ENCODE measurements at regions not wholly inside any gene's neighbourhood (a gene's known extent, or its start where the extent isn't known, plus 50 kb on each side); places are given as distances from the start of the nearest gene placed in this dataset.
A peak's percentile ranks its signal among the peaks of the same experiment; 100 is the strongest.

DNA sequence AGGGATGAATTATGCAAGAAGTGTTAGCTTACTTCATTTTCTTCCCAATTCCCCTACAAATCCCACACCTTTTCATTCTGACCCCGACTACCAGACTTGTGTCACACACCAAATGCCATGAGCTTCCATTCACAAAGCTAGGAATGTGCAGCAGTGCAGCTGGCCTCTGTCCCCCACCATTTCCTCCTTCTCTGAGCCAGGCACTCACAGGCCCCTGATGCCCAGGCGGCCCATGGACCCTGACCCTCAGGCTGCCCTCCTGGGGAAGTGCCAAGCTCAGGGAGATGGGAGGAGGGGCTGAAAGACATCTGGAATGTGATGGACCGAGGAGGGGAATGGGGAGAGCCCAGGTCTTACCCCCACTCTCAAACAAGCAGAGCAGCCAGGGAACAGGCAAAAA, 67.0 kb upstream of the BCOR start:
- H3K36me3 ChIP-seq (ENCODE audit: insufficient read depth, low read length): no peaks in the 10 kb centered on the region
- H3K4me2 ChIP-seq (ENCODE audit: low read length): no peak overlapping the region
- H3K9me2 ChIP-seq (ENCODE audit: insufficient read depth, low read length): no peaks in the 10 kb centered on the region
- H3F3A ChIP-seq (ENCODE audit: insufficient read depth, low read length, poor library complexity, severe bottlenecking): no peaks in the 10 kb centered on the region
- TF ChIP-seq CTCF (IDR thresholded peaks at IDR 0.05; ENCODE audit: poor library complexity, severe bottlenecking) (no peak), SMC3 (conservative IDR thresholded peaks at IDR 0.05; ENCODE audit: poor library complexity) (no peak), EZH2 (IDR thresholded peaks at IDR 0.05; ENCODE audit: borderline replicate concordance, insufficient read depth, low read length, poor library complexity, severe bottlenecking) (no peak), EP300 (conservative IDR thresholded peaks at IDR 0.05; ENCODE audit: poor library complexity, severe bottlenecking) (no peak), POLR2AphosphoS5 (IDR thresholded peaks at IDR 0.05) (no peak), TAF1 (IDR thresholded peaks at IDR 0.05; ENCODE audit: low read depth) (no peak), RAD21 (conservative IDR thresholded peaks at IDR 0.05) (no peak), MXI1 (conservative IDR thresholded peaks at IDR 0.05; ENCODE audit: poor library complexity, severe bottlenecking) (no peak)
- TF ChIP-seq, protein P1, sequence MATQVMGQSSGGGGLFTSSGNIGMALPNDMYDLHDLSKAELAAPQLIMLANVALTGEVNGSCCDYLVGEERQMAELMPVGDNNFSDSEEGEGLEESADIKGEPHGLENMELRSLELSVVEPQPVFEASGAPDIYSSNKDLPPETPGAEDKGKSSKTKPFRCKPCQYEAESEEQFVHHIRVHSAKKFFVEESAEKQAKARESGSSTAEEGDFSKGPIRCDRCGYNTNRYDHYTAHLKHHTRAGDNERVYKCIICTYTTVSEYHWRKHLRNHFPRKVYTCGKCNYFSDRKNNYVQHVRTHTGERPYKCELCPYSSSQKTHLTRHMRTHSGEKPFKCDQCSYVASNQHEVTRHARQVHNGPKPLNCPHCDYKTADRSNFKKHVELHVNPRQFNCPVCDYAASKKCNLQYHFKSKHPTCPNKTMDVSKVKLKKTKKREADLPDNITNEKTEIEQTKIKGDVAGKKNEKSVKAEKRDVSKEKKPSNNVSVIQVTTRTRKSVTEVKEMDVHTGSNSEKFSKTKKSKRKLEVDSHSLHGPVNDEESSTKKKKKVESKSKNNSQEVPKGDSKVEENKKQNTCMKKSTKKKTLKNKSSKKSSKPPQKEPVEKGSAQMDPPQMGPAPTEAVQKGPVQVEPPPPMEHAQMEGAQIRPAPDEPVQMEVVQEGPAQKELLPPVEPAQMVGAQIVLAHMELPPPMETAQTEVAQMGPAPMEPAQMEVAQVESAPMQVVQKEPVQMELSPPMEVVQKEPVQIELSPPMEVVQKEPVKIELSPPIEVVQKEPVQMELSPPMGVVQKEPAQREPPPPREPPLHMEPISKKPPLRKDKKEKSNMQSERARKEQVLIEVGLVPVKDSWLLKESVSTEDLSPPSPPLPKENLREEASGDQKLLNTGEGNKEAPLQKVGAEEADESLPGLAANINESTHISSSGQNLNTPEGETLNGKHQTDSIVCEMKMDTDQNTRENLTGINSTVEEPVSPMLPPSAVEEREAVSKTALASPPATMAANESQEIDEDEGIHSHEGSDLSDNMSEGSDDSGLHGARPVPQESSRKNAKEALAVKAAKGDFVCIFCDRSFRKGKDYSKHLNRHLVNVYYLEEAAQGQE (IDR thresholded peaks at IDR 0.05; ENCODE audit: borderline replicate concordance): no peak
- no peaks in the 10 kb centered on the region for H3K79me2 ChIP-seq (replicated peaks; ENCODE audit: insufficient read depth, low read length)
- no peak overlapping the region for H3K9ac ChIP-seq (ENCODE audit: low read length)
- H4K20me1 ChIP-seq (ENCODE audit: insufficient read depth): no peaks in the 10 kb centered on the region
- H3K27me3 ChIP-seq (ENCODE audit: insufficient read depth, low read depth, low read length): peaks cover 12% of the 10 kb centered on the region
- H3K9me3 ChIP-seq (ENCODE audit: low read length): no peaks in the 10 kb centered on the region
- H3K4me3 ChIP-seq (ENCODE audit: low read length): no peak overlapping the region
- H2AFZ ChIP-seq (ENCODE audit: low read depth, low read length): no peak overlapping the region
- H3K27ac ChIP-seq (ENCODE audit: low read length): no peak overlapping the region

- no peak for TF ChIP-seq EZH2 (IDR thresholded peaks at IDR 0.05; ENCODE audit: borderline replicate concordance, insufficient read depth, low read length, poor library complexity, severe bottlenecking)
- TF ChIP-seq SMC3 (conservative IDR thresholded peaks at IDR 0.05; ENCODE audit: poor library complexity): peak; percentile 45
- peak; percentile 34 for TF ChIP-seq MXI1 (conservative IDR thresholded peaks at IDR 0.05; ENCODE audit: poor library complexity, severe bottlenecking)
- peak; percentile 75 for TF ChIP-seq CTCF (IDR thresholded peaks at IDR 0.05; ENCODE audit: poor library complexity, severe bottlenecking)
- no peak for TF ChIP-seq TAF1 (IDR thresholded peaks at IDR 0.05; ENCODE audit: low read depth)
- TF ChIP-seq EP300 (conservative IDR thresholded peaks at IDR 0.05; ENCODE audit: poor library complexity, severe bottlenecking): no peak
- peak; percentile 64 for TF ChIP-seq RAD21 (conservative IDR thresholded peaks at IDR 0.05)
- TF ChIP-seq, protein P1 (IDR thresholded peaks at IDR 0.05; ENCODE audit: borderline replicate concordance): no peak
- H4K20me1 ChIP-seq (ENCODE audit: insufficient read depth): no peaks in the 10 kb centered on the region
- no peaks in the 10 kb centered on the region for H3K27me3 ChIP-seq (ENCODE audit: insufficient read depth, low read depth, low read length)
- no peaks in the 10 kb centered on the region for H3K36me3 ChIP-seq (ENCODE audit: insufficient read depth, low read length)
- H3K4me2 ChIP-seq (ENCODE audit: low read length): no peak overlapping the region
- no peaks in the 10 kb centered on the region for H3K9me2 ChIP-seq (ENCODE audit: insufficient read depth, low read length)
- no peak overlapping the region for H3K27ac ChIP-seq (ENCODE audit: low read length)
- no peaks in the 10 kb centered on the region for H3K79me2 ChIP-seq (replicated peaks; ENCODE audit: insufficient read depth, low read length)
- H3K4me3 ChIP-seq (ENCODE audit: low read length): peak overlapping the region; percentile 65
- no peaks in the 10 kb centered on the region for H3K9me3 ChIP-seq (ENCODE audit: low read length)
- H3F3A ChIP-seq (ENCODE audit: insufficient read depth, low read length, poor library complexity, severe bottlenecking): no peaks in the 10 kb centered on the region
- H2AFZ ChIP-seq (ENCODE audit: low read depth, low read length): no peak overlapping the region
- peak overlapping the region; percentile 55 for H3K9ac ChIP-seq (ENCODE audit: low read length)
Observed at GRCh38 chrX:40158036-40158706, 60.4 kb upstream of the BCOR start.

All from neural cell (in vitro differentiated cells).